H1 (cell line): ENCODE measurements at regions not wholly inside any gene's neighbourhood (a gene's known extent, or its start where the extent isn't known, plus 50 kb on each side); places are given as distances from the start of the nearest gene placed in this dataset.

Experiments used
- CEBPB ChIP-seq: IDR thresholded peaks from 2 replicates; pipeline ENCODE4 v1.6.1; 2012; ENCODE audit warnings: low read depth, low read length
- CHD2 ChIP-seq: IDR thresholded peaks from 2 replicates; pipeline ENCODE4 v1.6.1; 2012; ENCODE audit warnings: low read length, improper control_type of control experiment
- CTCF ChIP-seq, 3 experiments: IDR thresholded peaks; 1 replicate in 2 of 3; 2 replicates in 1 of 3; pipeline versions ENCODE4 v1.5.1 to v1.6.1; 2011; ENCODE audit warnings: low read length in 3 of 3, mild to moderate bottlenecking in 3 of 3, inconsistent platforms in 2 of 3, low read depth in 1 of 3, moderate library complexity in 1 of 3; ENCODE audit not compliant: insufficient read depth in 1 of 3; ENCODE audit errors: control extremely low read depth in 1 of 3
- GABPA ChIP-seq: IDR thresholded peaks from 2 replicates; pipeline ENCODE4 v1.6.1; 2011; ENCODE audit warnings: mild to moderate bottlenecking, low read length, moderate library complexity, borderline replicate concordance; ENCODE audit not compliant: insufficient read depth
- HDAC2 ChIP-seq, 2 experiments: fragments of 300-600 bp in 1 of 2; sonication (generic) in 1 of 2; IDR thresholded peaks; 2 replicates each; pipeline ENCODE4 v1.6.1; 2011 to 2012; ENCODE audit warnings: low read depth in 2 of 2, low read length in 2 of 2, mild to moderate bottlenecking in 2 of 2, moderate library complexity in 2 of 2, borderline replicate concordance in 1 of 2, inconsistent platforms in 1 of 2
- KDM1A ChIP-seq: fragments of 200-600, 300-600 bp; sonication (generic); IDR thresholded peaks from 2 replicates; pipeline ENCODE4 v1.7.1; 2016; ENCODE audit warnings: mild to moderate bottlenecking, low read length, borderline replicate concordance
- MAX ChIP-seq: IDR thresholded peaks from 2 replicates; pipeline ENCODE4 v1.6.1; 2012; ENCODE audit warnings: inconsistent platforms
- POLR2A ChIP-seq, 2 experiments: IDR thresholded peaks; 1 replicate in 1 of 2; 2 replicates in 1 of 2; pipeline ENCODE4 v1.6.1; 2011; ENCODE audit warnings: low read depth in 2 of 2, low read length in 2 of 2, mild to moderate bottlenecking in 2 of 2; ENCODE audit errors: control extremely low read depth in 1 of 2
- RAD21 ChIP-seq, 2 experiments: IDR thresholded peaks in 1 of 2; conservative IDR thresholded peaks in 1 of 2; 2 replicates each; pipeline ENCODE4 v1.6.1; 2011; ENCODE audit warnings: low read depth in 2 of 2, low read length in 2 of 2, improper control_type of control experiment in 1 of 2, inconsistent platforms in 1 of 2, mild to moderate bottlenecking in 1 of 2, moderate library complexity in 1 of 2
- RXRA ChIP-seq: IDR thresholded peaks from 2 replicates; pipeline ENCODE4 v1.6.1; 2011; ENCODE audit warnings: low read depth, mild to moderate bottlenecking, low read length, moderate library complexity; ENCODE audit not compliant: insufficient read depth
- SIX5 ChIP-seq: IDR thresholded peaks from 2 replicates; pipeline ENCODE4 v1.6.1; 2011; ENCODE audit warnings: mild to moderate bottlenecking, low read depth, low read length
- TAF1 ChIP-seq: IDR thresholded peaks from 2 replicates; pipeline ENCODE4 v1.6.1; 2011; ENCODE audit warnings: mild to moderate bottlenecking, low read depth, low read length
- USF2 ChIP-seq: IDR thresholded peaks from 2 replicates; pipeline ENCODE4 v1.6.1; 2011; ENCODE audit warnings: low read length, improper control_type of control experiment
- ZNF274 ChIP-seq: IDR thresholded peaks from 2 replicates; pipeline ENCODE4 v1.7.0; 2012; ENCODE audit warnings: low read length, borderline replicate concordance; ENCODE audit errors: extremely low read depth

GRCh38 chr7:25297278-25297677, 69.0 kb upstream of the NPVF start:
- TF ChIP-seq CTCF (IDR thresholded peaks at IDR 0.05; ENCODE audit: control extremely low read depth in 1 of 3, insufficient read depth in 1 of 3, low read depth in 1 of 3, low read length in 3 of 3) (no peak), MAX (no peak), SIX5 (no peak), GABPA (no peak), USF2 (no peak), RXRA (no peak), POLR2A (IDR thresholded peaks at IDR 0.05; ENCODE audit: control extremely low read depth in 1 of 2, low read depth in 2 of 2, low read length in 2 of 2) (no peak), ZNF274 (no peak), KDM1A (no peak), RAD21 (IDR thresholded peaks at IDR 0.05 in 1 of 2, conservative IDR thresholded peaks at IDR 0.05 in 1 of 2; ENCODE audit: low read depth in 2 of 2, low read length in 2 of 2) (no peak), CEBPB (no peak), HDAC2 (IDR thresholded peaks at IDR 0.05; ENCODE audit: borderline replicate concordance in 1 of 2, low read depth in 2 of 2, low read length in 2 of 2) (no peak), CHD2 (no peak), TAF1 (no peak)
